Panc1 (cell line): ENCODE measurements at regions not wholly inside any gene's neighbourhood (a gene's known extent, or its start where the extent isn't known, plus 50 kb on each side); places are given as distances from the start of the nearest gene placed in this dataset.

Source experiments
- CTCF ChIP-seq: fragments of 450-650 bp; IDR thresholded peaks from 2 replicates; pipeline ENCODE4 v1.5.1; 2017; ENCODE audit warnings: mild to moderate bottlenecking
- POLR2AphosphoS5 ChIP-seq: IDR thresholded peaks from 2 replicates; pipeline ENCODE4 v1.6.1; 2012; ENCODE audit warnings: mild to moderate bottlenecking, low read depth, low read length, moderate library complexity
- REST ChIP-seq, 2 experiments: IDR thresholded peaks; 2 replicates each; pipeline ENCODE4 v1.6.1; 2011 to 2012; ENCODE audit warnings: low read depth in 2 of 2, control low read depth in 1 of 2, low read length in 1 of 2, mild to moderate bottlenecking in 1 of 2, moderate library complexity in 1 of 2; ENCODE audit not compliant: insufficient read depth in 1 of 2
- SIN3A ChIP-seq: IDR thresholded peaks from 2 replicates; pipeline ENCODE4 v1.6.1; 2012; ENCODE audit warnings: low read depth, mild to moderate bottlenecking, low read length, moderate library complexity, borderline replicate concordance; ENCODE audit not compliant: insufficient read depth
- TCF7L2 ChIP-seq: IDR thresholded peaks from 2 replicates; pipeline ENCODE4 v1.6.1; 2011; ENCODE audit warnings: mild to moderate bottlenecking, low read depth, low read length, inconsistent platforms

- TF ChIP-seq POLR2AphosphoS5 (no peak), REST (IDR thresholded peaks at IDR 0.05; ENCODE audit: insufficient read depth in 1 of 2, low read depth in 2 of 2, low read length in 1 of 2) (no peak), SIN3A (no peak), CTCF (no peak), TCF7L2 (no peak)
Measured at GRCh38 chr9:74330487-74331214, 166.5 kb upstream of the RORB start.
